HCT116 (cell line): ENCODE measurements at regions not wholly inside any gene's neighbourhood (a gene's known extent, or its start where the extent isn't known, plus 50 kb on each side); places are given as distances from the start of the nearest gene placed in this dataset.
"Not testable (repeated sequence)": the region's sequence is repeated elsewhere in the genome, so short reads cannot be mapped to it uniquely, and the experiment has no call there.

ENCODE experiments used
- ATAC-seq: fragments of 200-7000 bp; cut with Tn5 transposase; 2 replicates; pipeline ENCODE4 v1.9.1; 2020; ENCODE audit warnings: mild to moderate bottlenecking, moderate library complexity
- BruUV-seq: library from RNA; stranded (reverse); fragments of 400-500 nt; replicated peaks from 2 replicates; lab custom pipeline; 2021; lab: Mats Ljungman, UMichigan
- CTCF ChIA-PET: fragments of 300-600 bp; sonication (Branson Sonifier 250); formaldehyde crosslinking; loops from one replicate; lab custom pipeline; 2021; ENCODE audit warnings: antibody characterized with exemption; lab: Charles Lee
- POLR2A ChIA-PET: fragments of 300-600, 350-600 bp; sonication (Branson Sonifier 250); formaldehyde crosslinking; loops from one replicate; lab custom pipeline; 2021; ENCODE audit warnings: antibody characterized with exemption; lab: Charles Lee
- RAD21 ChIA-PET, 2 experiments: fragments of 300-600 bp; sonication (Branson Sonifier 250); formaldehyde crosslinking; loops; one replicate each; lab custom pipeline; 2023; ENCODE audit warnings: low total read pairs in 2 of 2; ENCODE audit not compliant: uncharacterized antibody in 2 of 2, unreplicated experiment in 2 of 2, low non-redundant PET in 1 of 2; lab: Charles Lee
- DNase-seq: peaks from one replicate; pipeline ENCODE4 v3.0.0-alpha.2; 2010; ENCODE audit warnings: low read depth, low spot score
- H2AFZ ChIP-seq: fragments of 200-600 bp; shearing (Covaris generic), sonication (generic); 2 replicates; pipeline ENCODE4 v1.6.1; 2017; ENCODE audit warnings: low read depth, mixed run types, mixed read lengths, antibody characterized with exemption, low read length; ENCODE audit not compliant: poor library complexity, severe bottlenecking
- H3K27ac ChIP-seq: 2 replicates; pipeline ENCODE4 v1.5.1; 2012; ENCODE audit warnings: low read depth, low read length
- H3K27me3 ChIP-seq: fragments of 200-600 bp; sonication (generic); 2 replicates; pipeline ENCODE4 v1.6.1; 2016; ENCODE audit warnings: mixed run types, low read length, mixed read lengths; ENCODE audit not compliant: insufficient read depth
- H3K36me3 ChIP-seq, 2 experiments: fragments of 200-500 bp in 1 of 2; fragments of 200-600 bp in 1 of 2; sonication (Bioruptor generic) in 1 of 2; sonication (generic) in 1 of 2; 2 replicates each; pipeline versions ENCODE4 v1.5.1 to v1.6.1; 2014 to 2016; ENCODE audit warnings: low read length in 2 of 2, inconsistent platforms in 1 of 2, mixed read lengths in 1 of 2, mixed run types in 1 of 2; ENCODE audit not compliant: insufficient read depth in 2 of 2, control insufficient read depth in 1 of 2
- H3K4me1 ChIP-seq, 2 experiments: fragments of 200-600 bp in 1 of 2; sonication (generic) in 1 of 2; 2 replicates each; pipeline versions ENCODE4 v1.5.1 to v1.6.1; 2012 to 2017; ENCODE audit warnings: low read length in 2 of 2, inconsistent platforms in 1 of 2, mild to moderate bottlenecking in 1 of 2, mixed read lengths in 1 of 2, mixed run types in 1 of 2, moderate library complexity in 1 of 2; ENCODE audit not compliant: insufficient read depth in 2 of 2, control insufficient read depth in 1 of 2
- H3K4me2 ChIP-seq: fragments of 200-600 bp; sonication (generic); 2 replicates; pipeline ENCODE4 v1.6.1; 2017; ENCODE audit warnings: mixed run types, low read length, mixed read lengths
- H3K4me3 ChIP-seq, 2 experiments: fragments of 200-600 bp in 1 of 2; sonication (generic) in 1 of 2; replicated peaks in 1 of 2; 2 replicates each; pipeline ENCODE4 v1.5.1; 2011 to 2016; ENCODE audit warnings: low read length in 2 of 2, control low read depth in 1 of 2, low read depth in 1 of 2, mild to moderate bottlenecking in 1 of 2, mixed read lengths in 1 of 2, mixed run types in 1 of 2
- H3K79me2 ChIP-seq: fragments of 200-600 bp; sonication (generic); 2 replicates; pipeline ENCODE4 v1.6.1; 2017; ENCODE audit warnings: mild to moderate bottlenecking, mixed run types, low read length, moderate library complexity, mixed read lengths; ENCODE audit not compliant: insufficient read depth
- H3K9ac ChIP-seq: fragments of 200-600 bp; sonication (generic); 2 replicates; pipeline ENCODE4 v1.6.1; 2016; ENCODE audit warnings: low read length, mixed read lengths
- H3K9me2 ChIP-seq: fragments of 200-600 bp; sonication (generic), shearing (Covaris generic); 2 replicates; pipeline ENCODE4 v1.6.1; 2017; ENCODE audit warnings: mixed run types, mild to moderate bottlenecking, moderate library complexity; ENCODE audit not compliant: insufficient read depth
- H3K9me3 ChIP-seq, 2 experiments: fragments of 200-500 bp in 1 of 2; fragments of 200-600 bp in 1 of 2; sonication (Bioruptor generic) in 1 of 2; sonication (generic) in 1 of 2; 2 replicates each; pipeline ENCODE4 v1.6.1; 2014 to 2017; ENCODE audit warnings: low read length in 2 of 2, mixed read lengths in 2 of 2, inconsistent platforms in 1 of 2, low read depth in 1 of 2, mild to moderate bottlenecking in 1 of 2, mixed run types in 1 of 2, moderate library complexity in 1 of 2; ENCODE audit not compliant: control insufficient read depth in 1 of 2, insufficient read depth in 1 of 2
- H4K20me1 ChIP-seq: fragments of 200-600 bp; sonication (generic), shearing (Covaris generic); 2 replicates; pipeline ENCODE4 v1.6.1; 2017; ENCODE audit warnings: mixed run types, mild to moderate bottlenecking, moderate library complexity; ENCODE audit not compliant: insufficient read depth
- CBX3 ChIP-seq: IDR thresholded peaks from 2 replicates; pipeline ENCODE4 v1.6.1; 2012; ENCODE audit warnings: low read depth
- ELF1 ChIP-seq: IDR thresholded peaks from 2 replicates; pipeline ENCODE4 v1.6.1; 2012; ENCODE audit warnings: low read depth, borderline replicate concordance
- EZH2phosphoT487 ChIP-seq: fragments of 200-600 bp; IDR thresholded peaks from 2 replicates; pipeline ENCODE4 v1.6.1; 2018; ENCODE audit warnings: antibody characterized with exemption, borderline replicate concordance
- FOSL1 ChIP-seq: IDR thresholded peaks from 2 replicates; pipeline ENCODE4 v1.6.1; 2012; ENCODE audit warnings: low read depth
- MAX ChIP-seq: IDR thresholded peaks from 2 replicates; pipeline ENCODE4 v1.6.1; 2012
- POLR2AphosphoS5 ChIP-seq: IDR thresholded peaks from 2 replicates; pipeline ENCODE4 v1.6.1; 2011; ENCODE audit warnings: mild to moderate bottlenecking, low read depth, low read length, moderate library complexity
- RAD21 ChIP-seq: IDR thresholded peaks from 2 replicates; pipeline ENCODE4 v1.6.1; 2012; ENCODE audit warnings: low read depth, mild to moderate bottlenecking
- SIN3A ChIP-seq: IDR thresholded peaks from 2 replicates; pipeline ENCODE4 v1.6.1; 2012; ENCODE audit warnings: low read depth
- SRF ChIP-seq: IDR thresholded peaks from 2 replicates; pipeline ENCODE4 v1.6.1; 2012; ENCODE audit warnings: low read depth
- TCF7L2 ChIP-seq: IDR thresholded peaks from 2 replicates; pipeline ENCODE4 v1.7.0; 2011; ENCODE audit warnings: borderline replicate concordance, inconsistent platforms; ENCODE audit not compliant: insufficient read depth, insufficient read length; ENCODE audit errors: extremely low read depth
- YY1 ChIP-seq: IDR thresholded peaks from 2 replicates; pipeline ENCODE4 v1.6.1; 2011; ENCODE audit warnings: low read length, low read depth, moderate library complexity, mild to moderate bottlenecking; ENCODE audit not compliant: insufficient replicate concordance; ENCODE audit errors: extremely low read depth
- ZBTB33 ChIP-seq: IDR thresholded peaks from 2 replicates; pipeline ENCODE4 v1.6.1; 2011; ENCODE audit warnings: mild to moderate bottlenecking, low read length, moderate library complexity; ENCODE audit not compliant: insufficient replicate concordance; ENCODE audit errors: extremely low read depth
- ZFX ChIP-seq: fragments of 450-650 bp; IDR thresholded peaks from 2 replicates; pipeline ENCODE4 v1.6.1; 2017
- intact Hi-C: fragments of 100-400 bp; cut with micrococcal nuclease; formaldehyde crosslinking; loops from 2 replicates; pipeline ENCODE4 v1.10.0; 2022

- TF ChIP-seq ZBTB33 (no peak), POLR2AphosphoS5 (no peak)
These were observed 181.8 kb downstream of the AKAIN1 start (continued) for GRCh38 chr18:5015213-5015612.

- H3K4me2 ChIP-seq: not testable (repeated sequence)
These were observed 192.8 kb downstream of the AKAIN1 start for GRCh38 chr18:5004031-5004820.

GRCh38 chr18:4994710-4995109 is 202.3 kb downstream of the AKAIN1 start:
- DNase-seq (no peak), ATAC-seq (no peak)
- RAD21 ChIA-PET: no interaction called here
- Histone ChIP-seq H3K9me3 (peaks cover 10 to 27% of the 10 kb centered on the region in 2 experiments; a peak in 2 of 4 replicates), H3K79me2 (no peaks in the 10 kb centered on the region), H3K9ac (no peak overlapping the region), H4K20me1 (no peaks in the 10 kb centered on the region), H3K27ac (no peak overlapping the region), H3K9me2 (no peaks in the 10 kb centered on the region), H3K4me1 (no peaks in the 10 kb centered on the region), H2AFZ (no peak overlapping the region), H3K4me3 (peak overlapping the region in 1 of 2 experiments; percentile 11; a peak in 1 of 4 replicates), H3K36me3 (no peaks in the 10 kb centered on the region), H3K27me3 (no peaks in the 10 kb centered on the region), H3K4me2 (no peak overlapping the region)
- CTCF ChIA-PET: no interaction called here
- no TSS peak for BruUV-seq
- POLR2A ChIA-PET: no interaction called here
- intact Hi-C loops: no loop called here
- TF ChIP-seq FOSL1 (no peak), ZBTB33 (no peak), ZFX (no peak), MAX (no peak), RAD21 (no peak), CBX3 (no peak), TCF7L2 (no peak), EZH2phosphoT487 (no peak), SIN3A (no peak), YY1 (no peak), ELF1 (no peak), SRF (no peak)

More at GRCh38 chr18:5004031-5004820, 192.8 kb downstream of the AKAIN1 start:
- H3K4me1 ChIP-seq, POLR2A ChIA-PET, H4K20me1 ChIP-seq, H3K9me2 ChIP-seq, CTCF ChIA-PET, H3K4me3 ChIP-seq, H3K79me2 ChIP-seq, H3K36me3 ChIP-seq, ATAC-seq, H3K9me3 ChIP-seq, H3K9ac ChIP-seq, H3K27me3 ChIP-seq, H3K27ac ChIP-seq, H2AFZ ChIP-seq, RAD21 ChIA-PET, intact Hi-C loops, BruUV-seq, DNase-seq: not testable (repeated sequence)
